ENCODE measurements at regions not wholly inside any gene's neighbourhood (a gene's known extent, or its start where the extent isn't known, plus 50 kb on each side); places are given as distances from the start of the nearest gene placed in this dataset.
A peak's percentile ranks its signal among the peaks of the same experiment; 100 is the strongest.

DNA sequence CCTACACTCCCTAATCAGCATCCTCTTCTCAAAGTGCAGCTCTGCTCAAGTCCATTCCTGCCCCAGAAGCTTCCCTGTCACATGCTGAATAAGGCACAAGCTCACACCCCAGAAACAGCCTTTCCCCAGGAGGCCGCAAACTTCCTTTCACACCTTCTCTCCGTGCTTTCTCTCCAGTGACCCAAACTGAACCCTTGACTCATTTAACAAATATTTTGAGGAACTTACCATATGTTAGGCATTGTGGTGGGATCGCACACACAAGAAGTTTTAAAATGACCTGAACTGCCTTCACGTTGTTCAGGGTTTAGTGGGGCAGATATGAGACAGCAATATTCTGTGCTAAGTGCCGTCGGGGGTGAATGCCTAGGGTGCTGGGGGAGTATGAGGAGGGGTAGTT, 161.3 kb downstream of the INSIG2 start:
- DNase-seq (ENCODE audit: low spot score in 2 of 2) (no peak), ATAC-seq (peak; percentile 31 to 59)
- Mint-ChIP-seq H3K36me3 (no peaks in the 10 kb centered on the region), H3K27ac (peak overlapping the region in 1 of 2 donors; percentile 0), H3K9me3 (no peaks in the 10 kb centered on the region)

GRCh38 chr2:118246726-118247125, 158.5 kb downstream of the INSIG2 start:
- no peak for ATAC-seq
- H3K36me3 Mint-ChIP-seq = no peaks in the 10 kb centered on the region
- H3K27ac Mint-ChIP-seq = no peak overlapping the region
- no peak for DNase-seq (ENCODE audit: low spot score in 2 of 2)
- no peaks in the 10 kb centered on the region for H3K9me3 Mint-ChIP-seq

DNA sequence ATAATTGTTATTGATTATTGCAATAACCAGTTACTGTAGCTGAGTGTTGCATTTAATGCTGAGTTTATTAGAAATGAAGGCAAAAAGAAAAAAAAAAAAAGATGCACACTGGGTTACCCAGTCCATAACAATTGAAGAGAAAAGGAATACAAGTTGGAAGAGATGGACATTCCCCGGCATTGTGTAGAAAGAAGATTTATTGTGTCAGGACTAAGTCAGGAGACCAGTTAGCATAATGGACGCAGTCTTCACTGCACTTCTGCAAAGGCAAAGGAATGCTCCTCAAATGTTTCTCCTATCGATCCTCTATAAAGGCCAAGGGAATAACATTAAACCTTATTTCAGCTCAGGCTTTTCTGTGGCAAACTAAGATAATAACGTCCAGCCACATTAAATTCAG, 157.8 kb downstream of the INSIG2 start:
- Mint-ChIP-seq H3K36me3 (no peaks in the 10 kb centered on the region), H3K27ac (no peak overlapping the region), H3K9me3 (no peaks in the 10 kb centered on the region)
- no peak for DNase-seq (ENCODE audit: low spot score in 2 of 2)
- ATAC-seq = no peak

- DNase-seq (ENCODE audit: low spot score in 2 of 2) (no peak), ATAC-seq (no peak)
- Mint-ChIP-seq H3K36me3 (no peaks in the 10 kb centered on the region), H3K27ac (no peak overlapping the region), H3K9me3 (peaks cover 0 to 2% of the 10 kb centered on the region in 2 donors)
These were observed 156.4 kb downstream of the INSIG2 start for GRCh38 chr2:118244686-118245085.

DNA sequence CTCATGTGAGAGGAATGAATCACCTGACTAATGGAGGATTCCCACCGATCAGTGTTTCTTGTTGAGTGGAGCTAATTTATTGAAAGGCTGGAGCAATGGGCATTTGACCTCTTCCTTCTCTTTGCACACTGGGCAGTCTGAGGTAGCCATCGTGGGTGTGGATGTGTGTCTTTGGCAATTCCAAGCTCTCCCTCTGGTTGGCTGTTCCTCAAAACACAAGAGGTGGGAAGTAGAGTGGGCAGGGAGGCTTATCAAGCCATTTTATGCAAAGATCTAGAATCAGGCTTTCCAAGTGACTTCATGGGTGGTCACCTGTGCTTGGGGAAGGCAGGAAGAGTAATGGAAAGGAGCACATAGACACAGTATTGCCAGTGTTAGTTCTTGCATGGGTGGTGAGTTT, 154.8 kb downstream of the INSIG2 start:
- Mint-ChIP-seq H3K27ac (no peak overlapping the region), H3K9me3 (peaks cover 0 to 5% of the 10 kb centered on the region in 2 donors), H3K36me3 (no peaks in the 10 kb centered on the region)
- ATAC-seq = no peak
- DNase-seq (ENCODE audit: low spot score in 2 of 2) = no peak

- DNase-seq (ENCODE audit: low spot score in 2 of 2) (no peak), ATAC-seq (peak; percentile 58 to 71)
- Mint-ChIP-seq H3K36me3 (no peaks in the 10 kb centered on the region), H3K9me3 (peaks cover 0 to 5% of the 10 kb centered on the region in 2 donors), H3K27ac (no peak overlapping the region)
These were observed 153.9 kb downstream of the INSIG2 start for GRCh38 chr2:118242216-118242615.

DNA sequence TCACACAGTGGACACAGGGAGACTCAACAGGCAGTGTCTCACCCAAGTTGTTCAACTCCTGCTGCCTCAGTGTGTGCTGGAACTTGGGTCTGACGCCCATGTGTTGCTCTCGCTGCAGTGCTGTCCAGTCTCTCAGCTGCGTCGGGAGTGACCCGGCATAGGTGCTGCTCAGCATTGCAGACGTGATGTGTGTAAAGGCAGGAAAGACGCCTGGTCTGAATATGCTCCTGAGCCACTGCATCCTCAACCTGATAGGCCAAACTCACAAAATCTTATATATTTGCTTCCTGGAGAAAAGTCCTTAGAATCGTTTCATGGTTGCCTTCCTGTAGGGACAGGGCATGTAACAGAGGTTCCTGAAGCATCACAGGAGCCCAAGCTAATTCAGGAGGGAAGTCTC, 152.9 kb downstream of the INSIG2 start:
- ATAC-seq = no peak
- Mint-ChIP-seq H3K27ac (no peak overlapping the region), H3K9me3 (peaks cover 0 to 5% of the 10 kb centered on the region in 2 donors), H3K36me3 (no peaks in the 10 kb centered on the region)
- no peak for DNase-seq (ENCODE audit: low spot score in 2 of 2)

- DNase-seq (ENCODE audit: low spot score in 2 of 2) (no peak), ATAC-seq (no peak)
- peaks cover 0 to 5% of the 10 kb centered on the region in 2 donors for H3K9me3 Mint-ChIP-seq
- H3K27ac Mint-ChIP-seq = no peak overlapping the region
- H3K36me3 Mint-ChIP-seq = no peaks in the 10 kb centered on the region
These were observed 152.0 kb downstream of the INSIG2 start for GRCh38 chr2:118240276-118240675.

GRCh38 chr2:118239284-118239683, 151.0 kb downstream of the INSIG2 start:
- no peak overlapping the region for H3K27ac Mint-ChIP-seq
- no peaks in the 10 kb centered on the region for H3K36me3 Mint-ChIP-seq
- DNase-seq (ENCODE audit: low spot score in 2 of 2) (no peak), ATAC-seq (no peak)
- peaks cover 0 to 5% of the 10 kb centered on the region in 2 donors for H3K9me3 Mint-ChIP-seq

GRCh38 chr2:118237451-118237850, 149.2 kb downstream of the INSIG2 start:
- Mint-ChIP-seq H3K9me3 (peaks cover 0 to 5% of the 10 kb centered on the region in 2 donors), H3K36me3 (no peaks in the 10 kb centered on the region), H3K27ac (no peak overlapping the region)
- ATAC-seq (no peak), DNase-seq (ENCODE audit: low spot score in 2 of 2) (no peak)

- DNase-seq (ENCODE audit: low spot score in 2 of 2) = no peak
- H3K9me3 Mint-ChIP-seq = no peaks in the 10 kb centered on the region
- no peak overlapping the region for H3K27ac Mint-ChIP-seq
- no peak for ATAC-seq
- H3K36me3 Mint-ChIP-seq = no peaks in the 10 kb centered on the region
These were observed 144.5 kb downstream of the INSIG2 start for GRCh38 chr2:118232796-118233195.

DNA sequence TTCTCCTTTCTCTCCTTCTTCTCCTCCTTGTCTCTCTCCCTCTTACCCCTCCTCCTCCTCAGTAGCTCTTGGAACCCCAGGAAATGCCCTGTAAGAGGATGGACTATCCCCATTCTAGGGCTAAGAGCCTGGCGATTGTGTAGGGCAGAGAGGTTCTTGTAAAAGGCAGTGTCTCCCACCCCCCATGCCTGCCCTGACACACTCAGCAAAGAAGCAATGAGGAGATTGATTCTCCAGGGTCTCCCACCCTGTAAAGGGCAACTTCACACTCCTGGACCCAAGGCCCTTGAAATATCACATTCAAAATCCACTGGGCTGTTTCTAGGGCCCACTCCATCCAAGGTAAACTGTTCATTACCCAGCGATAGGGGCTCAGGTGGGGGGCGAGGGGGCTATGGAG, 144.1 kb downstream of the INSIG2 start:
- Mint-ChIP-seq H3K27ac (no peak overlapping the region), H3K36me3 (no peaks in the 10 kb centered on the region), H3K9me3 (no peaks in the 10 kb centered on the region)
- DNase-seq (ENCODE audit: low spot score in 2 of 2) (no peak), ATAC-seq (no peak)

DNA sequence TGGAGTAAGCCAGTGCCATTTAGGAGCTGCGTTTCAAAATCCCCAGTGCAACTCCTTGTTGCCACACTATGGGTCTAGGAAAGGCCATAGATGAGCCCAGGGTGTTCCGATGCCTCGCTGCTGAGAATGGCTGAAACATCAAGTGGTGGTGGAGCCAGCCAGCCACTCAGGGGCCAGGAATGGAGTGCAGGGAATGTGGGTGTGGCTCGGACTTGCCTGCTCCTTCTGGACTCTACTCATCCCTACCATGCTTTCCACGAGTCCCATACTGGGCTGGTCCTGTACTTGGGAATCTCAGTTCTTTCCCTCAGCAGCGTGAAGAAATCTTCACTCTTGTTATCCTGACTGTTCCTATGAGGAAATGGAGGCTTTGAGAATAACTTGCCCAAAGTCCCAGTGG, 143.5 kb downstream of the INSIG2 start:
- DNase-seq (ENCODE audit: low spot score in 2 of 2) (no peak), ATAC-seq (no peak)
- Mint-ChIP-seq H3K36me3 (no peaks in the 10 kb centered on the region), H3K9me3 (no peaks in the 10 kb centered on the region), H3K27ac (no peak overlapping the region)

DNA sequence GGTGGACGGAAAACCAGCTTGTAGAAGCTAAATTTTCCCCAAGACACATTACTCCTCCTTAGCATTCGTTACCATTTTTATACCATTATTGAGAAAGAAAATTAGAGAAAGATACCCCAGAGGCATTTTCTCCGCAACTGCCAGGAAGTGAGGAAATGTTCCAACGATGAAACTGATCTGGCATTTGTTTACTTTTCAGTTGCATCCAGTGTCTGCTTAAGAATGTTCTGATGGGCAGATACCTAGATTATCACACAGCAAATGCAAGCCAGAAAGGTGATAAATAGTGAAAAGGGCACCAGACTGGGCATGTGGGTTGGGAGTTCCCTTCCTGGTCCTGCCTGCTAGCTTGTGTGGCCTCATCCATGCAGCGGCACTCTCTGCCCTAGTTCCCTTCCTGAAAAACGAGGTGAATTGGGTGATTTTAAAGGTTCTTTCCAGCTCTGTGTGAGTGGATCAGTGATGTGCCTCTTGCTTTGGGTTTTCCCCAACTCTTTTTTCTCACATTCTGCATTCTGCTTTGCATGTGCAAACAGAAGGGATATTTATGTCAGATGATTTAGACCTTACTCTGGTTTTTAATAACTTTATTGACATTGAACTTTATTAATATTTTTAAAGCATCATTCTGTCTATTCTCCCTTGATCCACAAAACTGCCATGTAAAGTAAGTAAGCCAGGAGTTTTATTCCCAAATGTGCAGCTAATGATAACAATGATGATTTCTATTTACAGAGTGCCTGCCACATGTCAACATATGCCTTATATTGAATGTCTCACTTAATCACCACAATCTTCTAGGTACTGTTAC, 139.6 kb downstream of the INSIG2 start:
- DNase-seq (ENCODE audit: low spot score in 2 of 2) (no peak), ATAC-seq (no peak)
- Mint-ChIP-seq H3K9me3 (no peaks in the 10 kb centered on the region), H3K36me3 (no peaks in the 10 kb centered on the region), H3K27ac (no peak overlapping the region)

DNA sequence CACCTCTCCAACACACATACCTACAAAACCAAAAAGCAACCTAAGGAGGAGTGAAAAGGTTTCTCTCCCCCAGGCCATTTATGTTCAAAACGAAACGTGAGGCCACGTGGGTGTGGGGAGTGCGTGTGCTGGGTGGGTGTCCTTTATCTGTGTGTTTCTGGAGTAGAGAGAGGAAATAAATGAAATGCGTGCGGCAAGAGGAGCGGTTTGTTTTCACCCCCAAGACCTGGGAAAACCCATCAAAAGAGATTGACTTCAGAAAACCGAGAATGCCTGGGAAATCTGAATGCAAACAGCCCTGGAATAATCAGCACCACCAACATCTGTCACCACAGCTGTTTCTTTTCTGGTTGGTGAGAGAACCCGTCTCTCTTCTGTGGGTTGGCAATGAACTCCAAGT, 137.4 kb downstream of the INSIG2 start:
- ATAC-seq (no peak), DNase-seq (ENCODE audit: low spot score in 2 of 2) (no peak)
- no peaks in the 10 kb centered on the region for H3K9me3 Mint-ChIP-seq
- H3K36me3 Mint-ChIP-seq = no peaks in the 10 kb centered on the region
- no peak overlapping the region for H3K27ac Mint-ChIP-seq

DNA sequence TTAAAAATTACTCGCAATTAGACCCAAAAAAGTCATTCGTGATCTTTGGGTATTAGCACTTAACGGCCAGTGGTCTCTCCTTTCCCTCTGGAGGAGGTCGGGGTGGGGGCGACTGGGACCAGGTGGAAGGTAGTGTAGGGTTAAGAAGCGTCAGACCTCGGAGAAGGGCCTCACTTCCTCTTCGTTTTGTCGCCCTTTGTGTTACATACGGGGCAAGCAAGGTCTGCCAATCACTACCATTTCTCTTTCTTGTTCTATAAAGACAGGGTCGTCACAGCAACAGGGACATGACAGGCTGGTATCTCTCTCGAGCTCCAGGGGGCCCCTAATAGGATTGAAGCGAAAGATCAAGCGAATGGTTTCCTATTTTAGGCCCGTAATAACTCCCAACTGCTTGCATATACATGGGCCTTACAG, 136.6 kb downstream of the INSIG2 start:
- Mint-ChIP-seq H3K36me3 (no peaks in the 10 kb centered on the region), H3K9me3 (no peaks in the 10 kb centered on the region), H3K27ac (no peak overlapping the region)
- ATAC-seq = peak in 1 of 2 donors; percentile 22
- DNase-seq (ENCODE audit: low spot score in 2 of 2) = no peak

- DNase-seq (ENCODE audit: low spot score in 2 of 2) (peak in 1 of 2 donors; percentile 17), ATAC-seq (peak; percentile 77)
- H3K27ac Mint-ChIP-seq = peak overlapping the region; percentile 56 to 69
- H3K9me3 Mint-ChIP-seq = no peaks in the 10 kb centered on the region
- H3K36me3 Mint-ChIP-seq = no peaks in the 10 kb centered on the region
These were observed 136.0 kb downstream of the INSIG2 start for GRCh38 chr2:118223992-118224894.

Measured in activated naive CD4-positive, alpha-beta T cell treated with anti-CD3 and anti-CD28 coated beads, Interleukin-2, amount 50 U/mL, for 72 hours (primary cell).